ENCODE measurements at regions not wholly inside any gene's neighbourhood (a gene's known extent, or its start where the extent isn't known, plus 50 kb on each side); places are given as distances from the start of the nearest gene placed in this dataset.
"Not testable (repeated sequence)": the region's sequence is repeated elsewhere in the genome, so short reads cannot be mapped to it uniquely, and the experiment has no call there.

DNA sequence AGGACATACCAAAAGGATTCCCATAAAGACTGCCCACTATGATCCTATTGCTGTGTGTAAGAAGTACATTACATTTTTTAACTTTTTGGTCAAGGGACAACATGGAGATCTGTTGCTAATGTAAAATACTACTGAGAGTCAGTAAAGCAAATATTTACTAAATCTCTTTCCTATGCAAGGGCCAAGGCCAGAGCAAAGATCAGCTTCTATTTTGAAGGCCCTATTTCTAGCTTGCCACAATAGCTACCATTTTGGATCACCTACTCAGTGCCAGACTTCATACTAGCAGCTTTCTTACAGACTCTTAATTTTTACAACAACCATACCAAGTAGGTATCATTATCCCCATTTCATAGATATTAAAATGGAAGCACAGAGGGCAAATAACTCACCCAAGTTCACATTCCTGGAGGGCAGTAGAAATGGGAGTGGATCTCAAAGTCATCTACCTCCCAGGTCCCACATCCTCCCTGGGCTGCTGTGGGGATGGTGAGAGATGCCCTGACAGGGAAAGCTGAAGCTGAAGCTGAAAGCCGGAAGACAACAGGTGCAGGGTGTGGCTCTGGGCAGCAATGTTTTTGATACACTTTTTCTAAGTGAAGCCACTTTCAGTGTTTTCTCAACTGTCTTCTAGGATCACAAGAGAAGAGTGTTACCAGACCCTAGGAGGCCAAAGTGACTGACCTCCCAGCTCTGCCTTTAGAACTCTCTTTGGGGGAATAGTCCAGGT, 321.2 kb downstream of the UBE3D start:
- no peak for DNase-seq

DNA sequence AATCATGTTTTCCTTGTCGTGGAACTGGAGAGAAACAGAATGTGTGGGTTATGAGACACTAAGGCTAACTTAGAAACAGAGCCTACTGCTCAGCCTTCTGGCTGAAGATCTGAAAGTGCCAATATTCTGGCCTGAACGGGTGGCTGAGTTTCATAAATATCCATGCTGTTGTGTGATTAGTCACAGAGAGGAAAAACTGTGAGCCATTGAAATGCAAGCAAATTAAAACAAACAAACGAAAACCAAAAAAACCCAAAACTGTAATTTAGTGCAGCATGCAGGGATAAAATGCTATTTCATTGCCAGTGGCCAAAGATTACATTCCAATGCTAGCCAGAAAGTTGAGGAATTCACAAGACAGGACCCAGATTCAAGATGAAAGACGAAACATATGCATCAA, 315.1 kb downstream of the UBE3D start:
- no peak for DNase-seq

DNA sequence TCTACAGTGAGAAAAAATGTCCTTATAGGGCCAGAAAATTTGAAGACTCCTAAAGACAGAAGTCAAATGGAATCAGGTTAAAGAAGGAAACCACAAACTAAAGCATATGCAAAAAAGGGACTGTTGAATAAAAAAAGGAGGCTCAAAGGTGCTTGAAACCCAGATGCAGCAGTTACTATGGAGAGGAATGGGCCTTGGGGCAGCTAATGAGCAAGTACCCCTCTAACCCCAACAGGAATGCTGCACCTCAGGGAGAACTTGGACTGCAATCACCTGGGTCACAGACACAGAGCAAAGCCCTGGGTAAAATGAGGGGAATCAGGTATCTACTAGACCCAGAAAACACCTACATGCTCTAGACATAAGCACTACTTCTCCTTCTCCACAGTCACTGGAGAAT, 313.9 kb downstream of the UBE3D start:
- DNase-seq: no peak

DNA sequence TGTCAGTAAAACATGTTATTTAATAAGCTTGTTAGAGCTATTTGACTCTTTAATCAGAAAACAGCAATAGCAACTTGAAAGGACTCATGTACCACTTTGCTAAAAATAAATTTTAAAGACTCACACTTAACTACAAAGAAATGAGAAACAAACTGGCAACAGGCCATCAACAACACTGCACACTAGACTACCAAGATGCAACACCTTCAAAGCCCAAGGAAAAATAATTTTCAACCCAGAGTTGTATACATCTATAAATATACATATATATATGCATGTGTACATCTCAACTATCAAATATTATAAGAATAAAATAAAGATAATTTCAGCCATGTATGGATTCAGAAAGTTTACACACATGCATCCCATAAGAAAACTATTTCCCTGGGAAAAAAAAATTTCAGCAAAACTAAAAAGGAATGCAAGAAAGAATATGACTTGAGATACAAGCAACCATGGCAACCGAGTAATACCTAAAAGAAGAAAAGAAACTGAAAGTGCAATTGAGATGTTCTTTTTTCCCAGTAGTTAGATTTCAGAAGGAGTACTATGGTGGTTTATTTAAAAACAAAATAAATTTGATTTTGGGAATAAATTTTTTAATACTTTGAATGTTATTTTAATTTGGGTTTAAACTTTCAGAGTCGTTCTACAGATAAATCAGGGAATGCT, 303.8 kb downstream of the UBE3D start:
- no peak for DNase-seq

DNA sequence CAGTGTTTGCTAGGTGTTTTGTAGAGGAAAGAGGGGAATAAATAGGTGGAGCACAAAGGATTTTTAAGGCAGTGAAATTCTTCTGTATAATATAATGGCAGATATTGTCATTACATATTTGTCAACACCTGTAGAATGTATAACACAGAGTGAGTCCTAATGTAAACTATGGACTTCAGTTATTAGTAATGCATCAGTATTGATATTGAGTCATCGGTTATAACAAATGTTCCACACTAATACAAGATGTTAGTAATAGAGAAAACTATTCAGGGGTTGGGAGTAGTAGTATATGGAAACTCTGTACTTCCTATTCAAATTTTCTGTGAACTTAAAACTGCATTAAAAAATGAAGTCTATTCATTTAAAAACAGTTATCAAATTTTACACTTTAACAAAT, 299.2 kb downstream of the UBE3D start:
- no peak for DNase-seq

GRCh38 chr6:82767037-82767436, 298.6 kb downstream of the UBE3D start:
- no peak for DNase-seq

DNA sequence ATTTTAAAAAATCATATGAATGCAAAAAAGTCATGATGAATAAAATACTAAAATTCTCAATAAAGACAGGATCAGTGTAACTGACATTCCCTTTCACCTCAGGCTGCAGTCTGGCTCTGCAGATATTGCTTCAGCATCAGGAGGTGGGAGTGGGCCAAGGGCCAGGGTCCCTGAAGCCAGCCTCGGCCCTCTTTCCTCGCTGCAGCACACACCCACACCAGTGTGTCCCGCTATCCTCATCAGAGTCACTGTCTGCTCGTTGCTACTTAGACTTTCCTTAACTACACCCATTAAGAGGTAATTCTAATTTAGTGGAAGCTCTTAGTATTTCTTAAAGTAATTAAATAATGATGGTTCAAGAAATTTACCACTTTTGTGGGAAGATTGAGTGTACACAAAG, 298.2 kb downstream of the UBE3D start:
- DNase-seq: no peak

DNA sequence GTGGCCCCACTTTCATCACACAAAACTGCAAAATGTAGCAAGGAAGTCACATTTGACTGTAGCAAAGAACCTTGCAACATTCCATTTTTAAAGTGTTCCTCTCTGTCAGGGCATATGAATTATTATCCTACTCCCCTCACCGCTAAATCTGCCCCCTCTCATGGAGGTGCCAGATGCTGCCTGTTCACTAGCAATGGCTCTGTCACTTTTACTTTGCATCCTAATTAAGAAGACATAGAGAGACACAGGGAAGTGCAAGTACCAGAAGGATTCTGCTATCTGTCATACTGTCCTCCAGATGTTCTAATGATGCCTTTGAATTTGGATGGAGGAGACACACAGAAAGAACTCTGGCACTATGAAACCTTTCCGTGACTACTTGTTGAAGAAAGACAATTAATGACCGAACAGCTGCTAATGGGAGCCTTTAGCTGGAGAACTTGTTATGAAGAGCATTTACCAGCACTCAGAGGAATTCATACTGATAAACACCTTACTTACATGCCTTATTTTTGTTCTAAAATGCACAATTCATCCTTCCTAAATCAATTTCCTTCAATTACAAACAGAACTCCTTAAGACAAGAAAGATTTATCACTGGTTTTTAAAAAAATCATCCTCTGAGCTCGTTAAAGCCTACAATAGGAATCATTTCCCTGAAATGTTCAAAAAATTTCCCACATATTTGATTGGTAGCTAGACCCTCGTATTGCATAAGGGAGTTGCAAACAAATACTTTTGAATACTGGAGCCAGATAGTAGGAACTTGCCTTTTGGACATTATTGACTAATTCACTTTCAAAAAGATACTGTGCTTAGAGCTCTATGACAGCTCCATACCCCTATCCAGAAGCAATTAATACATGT, 292.6 kb downstream of the UBE3D start:
- no peak for DNase-seq

DNA sequence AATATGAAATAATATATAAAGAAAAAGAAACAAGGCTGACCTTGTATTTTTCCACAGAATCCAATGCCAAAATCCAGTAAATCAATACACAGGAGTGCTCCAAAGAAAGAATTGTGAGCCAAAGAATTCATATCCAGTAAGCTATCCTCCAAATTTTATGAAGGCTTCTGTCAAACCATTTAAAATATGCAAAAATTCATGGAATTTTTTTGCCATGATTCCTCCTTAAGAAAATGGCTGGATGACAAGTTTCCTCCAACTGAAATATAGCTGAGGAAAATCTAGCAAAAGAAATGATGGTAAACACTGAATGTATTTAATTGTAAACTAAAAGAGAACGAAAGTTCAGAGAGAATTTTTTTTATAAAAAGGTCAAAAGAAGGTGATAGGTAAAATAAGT, 290.3 kb downstream of the UBE3D start:
- no peak for DNase-seq

GRCh38 chr6:82775981-82776380, 289.7 kb downstream of the UBE3D start:
- DNase-seq: no peak

GRCh38 chr6:82779041-82779440, 286.6 kb downstream of the UBE3D start:
- no peak for DNase-seq

DNA sequence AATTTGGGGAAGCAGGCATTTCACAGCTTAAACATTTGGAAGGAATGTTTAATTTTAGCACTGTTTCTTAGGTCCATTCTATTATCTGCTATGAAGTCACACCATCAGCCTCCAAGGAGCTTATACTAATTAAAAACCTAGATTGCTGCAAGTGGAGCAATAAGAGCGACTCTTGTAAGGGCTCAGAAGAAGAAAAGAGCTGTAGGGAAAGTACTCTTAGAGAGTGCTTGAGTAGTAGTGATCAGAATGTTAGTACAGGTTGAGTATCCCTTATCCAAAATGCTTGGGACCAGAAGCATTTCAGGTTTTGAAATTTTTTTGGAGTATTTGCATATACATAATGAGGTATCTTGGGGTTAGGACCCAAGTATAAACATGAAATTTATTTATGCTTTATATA, 285.3 kb downstream of the UBE3D start:
- DNase-seq: no peak

GRCh38 chr6:82781620-82782204, 283.9 kb downstream of the UBE3D start:
- no peak for DNase-seq

DNA sequence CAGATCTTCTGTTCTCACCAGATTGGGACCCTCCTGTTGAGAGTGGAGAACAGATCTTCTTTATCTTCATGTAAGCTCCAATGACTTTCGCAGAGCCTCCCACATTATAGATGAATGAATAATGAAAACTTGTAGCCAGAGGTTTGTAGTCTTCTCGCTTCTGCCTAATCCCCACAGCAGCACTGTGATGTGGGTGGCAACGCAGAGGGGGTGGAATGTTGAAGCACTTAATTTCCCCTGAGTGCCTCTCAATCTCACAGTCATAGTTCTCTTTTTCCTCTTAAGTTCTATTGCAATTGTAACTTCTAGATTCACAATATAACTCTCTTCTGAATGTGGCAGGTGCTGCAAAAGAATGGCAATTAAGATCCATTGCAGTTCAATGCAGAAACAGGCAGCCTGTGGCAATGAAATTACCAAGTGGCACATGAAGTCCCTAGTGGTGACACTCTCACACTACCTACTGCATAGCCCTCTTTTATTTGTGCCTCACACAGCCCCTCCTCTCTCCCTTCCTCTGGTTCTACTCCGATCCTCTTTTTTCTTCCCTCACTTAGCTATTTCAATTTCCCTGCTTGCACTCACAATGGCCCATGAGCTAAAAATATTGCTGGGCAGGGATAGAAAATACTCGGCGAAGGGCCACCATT, 281.9 kb downstream of the UBE3D start:
- no peak for DNase-seq

GRCh38 chr6:82785206-82785605, 280.4 kb downstream of the UBE3D start:
- DNase-seq: no peak

GRCh38 chr6:82786248-82786647, 279.4 kb downstream of the UBE3D start:
- DNase-seq: no peak

DNA sequence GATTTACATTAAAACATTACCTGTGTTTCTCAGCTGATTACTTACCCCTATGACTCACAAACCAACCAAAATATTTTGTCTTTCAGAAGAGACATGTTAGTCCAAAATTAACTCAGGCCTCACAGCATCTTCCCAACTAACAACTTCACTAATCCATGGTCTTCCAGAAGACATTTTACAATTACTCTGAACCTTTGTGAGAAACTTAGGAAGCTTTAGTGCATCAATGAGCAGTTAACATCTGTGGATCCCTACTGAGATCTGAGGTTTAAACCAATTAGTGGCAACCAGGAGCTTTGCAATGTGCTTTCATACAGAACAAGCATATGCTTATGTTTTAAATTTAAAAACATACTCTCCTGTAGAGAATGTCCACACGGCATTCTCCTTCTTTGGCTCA, 269.7 kb downstream of the UBE3D start:
- no peak for DNase-seq

GRCh38 chr6:82801083-82801482, 264.6 kb downstream of the UBE3D start:
- DNase-seq: no peak

GRCh38 chr6:82816243-82816642, 249.4 kb downstream of the UBE3D start:
- DNase-seq: not testable (repeated sequence)

DNA sequence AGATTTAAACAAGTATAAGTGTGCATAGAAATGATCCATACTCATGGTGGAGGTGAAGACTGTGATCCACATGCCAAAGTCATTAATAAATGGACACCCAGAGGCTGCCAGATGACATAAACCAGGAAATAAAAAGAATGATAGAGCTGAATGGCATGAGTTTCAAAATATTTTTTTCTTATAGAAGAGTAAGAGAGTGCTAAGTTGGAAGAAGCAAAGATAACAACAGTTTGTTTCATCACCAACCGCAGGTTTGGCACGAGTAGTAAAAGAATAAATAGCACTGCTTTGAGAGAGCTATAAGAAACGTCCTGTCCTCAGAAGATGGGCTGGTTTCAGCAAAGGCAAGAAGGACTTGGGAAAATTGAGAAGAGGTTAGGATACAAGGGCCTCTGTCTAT, 246.9 kb downstream of the UBE3D start:
- no peak for DNase-seq

DNA sequence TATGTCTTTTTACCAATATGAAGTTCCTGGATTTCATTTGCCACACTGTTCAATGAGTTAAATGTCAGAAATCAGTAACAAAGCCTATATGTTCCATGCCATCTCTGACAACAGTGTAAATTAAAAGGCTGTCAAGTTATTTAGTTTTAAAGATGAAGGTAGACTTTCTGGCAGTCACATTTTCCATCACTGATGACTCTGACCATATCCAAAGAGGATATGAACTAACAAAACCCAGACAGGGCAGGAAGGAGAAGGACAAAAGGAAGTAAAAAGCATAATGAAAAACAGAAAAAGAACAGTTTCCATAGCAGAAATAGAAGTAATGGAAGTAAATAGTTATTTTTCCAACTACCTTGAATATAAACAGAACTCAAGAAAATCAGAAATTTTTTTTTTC, 242.3 kb downstream of the UBE3D start:
- DNase-seq: no peak

DNA sequence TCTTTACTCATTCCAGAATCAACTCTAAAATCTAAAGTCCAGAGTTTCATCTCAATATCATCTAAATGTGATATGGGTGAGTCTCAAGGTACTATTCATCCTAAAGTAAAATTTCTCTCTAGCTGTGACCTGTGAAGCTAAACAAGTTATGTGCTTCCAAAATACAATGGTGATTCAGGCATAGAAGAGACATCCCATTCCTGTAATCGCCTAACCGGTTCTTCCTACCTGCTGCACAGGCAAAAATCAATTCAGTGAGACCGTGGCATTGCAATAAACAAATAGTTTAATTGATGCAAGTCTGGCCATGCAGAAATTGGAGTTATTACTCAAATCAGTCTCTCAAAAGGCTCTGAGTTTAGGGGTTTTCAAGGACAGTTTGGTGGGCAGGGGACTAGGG, 232.8 kb downstream of the UBE3D start:
- no peak for DNase-seq

- DNase-seq: no peak
Observed at GRCh38 chr6:82833481-82833880, 232.2 kb downstream of the UBE3D start.

Measured in CD4-positive, alpha-beta T cell treated with Interleukin-12 subunit alpha and Interleukin-12 subunit beta, for 1 hour (primary cell).